Tongue (tissue), 1 donor: ENCODE measurements at regions not wholly inside any gene's neighbourhood (a gene's known extent, or its start where the extent isn't known, plus 50 kb on each side); places are given as distances from the start of the nearest gene placed in this dataset.
"Not testable (repeated sequence)": the region's sequence is repeated elsewhere in the genome, so short reads cannot be mapped to it uniquely, and the experiment has no call there.

Experiments used
- DNase-seq: peaks from one replicate; pipeline ENCODE4 v3.0.0-alpha.2; 2015

DNA sequence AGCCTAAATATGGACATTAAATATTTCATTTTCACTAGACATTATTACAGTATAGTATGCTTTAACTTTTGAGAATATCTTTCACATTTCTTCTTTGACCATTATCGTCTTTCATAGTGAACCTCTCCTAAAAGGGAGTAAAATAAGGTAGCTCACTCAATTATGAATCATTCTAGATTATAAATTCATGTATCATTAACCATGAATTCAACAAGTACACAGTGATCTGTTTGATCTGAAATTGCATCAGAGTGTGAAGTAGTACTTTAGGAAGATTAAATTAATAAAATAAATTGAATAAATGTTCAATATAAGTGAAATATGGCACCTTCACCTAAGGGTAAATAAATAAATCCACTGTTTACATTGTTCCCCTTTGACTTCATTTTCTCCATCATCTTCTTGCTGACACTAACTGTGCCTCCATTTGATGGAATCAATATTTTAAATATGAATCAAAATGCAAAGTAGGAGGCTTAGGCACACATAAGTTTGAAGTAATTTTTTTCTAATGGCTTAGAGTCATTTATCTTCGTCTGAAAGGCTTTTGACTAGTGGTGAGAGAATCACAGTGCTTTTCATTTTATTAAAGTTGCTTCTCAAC lies 174.1 kb upstream of the MDFIC2 start:
- no peak for DNase-seq

DNA sequence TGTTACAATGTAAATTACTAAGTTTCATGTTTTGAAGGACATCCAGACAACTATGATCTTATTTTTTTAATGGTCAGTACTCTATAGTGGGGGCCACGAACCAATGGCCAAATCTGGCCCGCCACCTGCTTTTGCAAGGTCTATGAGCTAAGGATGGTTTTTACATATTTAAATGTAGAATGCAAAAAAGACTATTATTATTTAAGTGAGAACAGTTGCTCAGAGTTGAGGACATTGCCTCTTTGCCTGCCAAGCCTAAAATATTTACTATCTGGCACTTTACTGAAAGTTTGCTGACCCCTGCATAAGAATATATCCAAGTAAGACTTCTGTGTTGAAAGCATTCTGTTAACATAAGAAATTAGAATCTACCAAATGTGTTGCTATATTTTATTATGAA lies 163.7 kb upstream of the MDFIC2 start:
- no peak for DNase-seq

DNA sequence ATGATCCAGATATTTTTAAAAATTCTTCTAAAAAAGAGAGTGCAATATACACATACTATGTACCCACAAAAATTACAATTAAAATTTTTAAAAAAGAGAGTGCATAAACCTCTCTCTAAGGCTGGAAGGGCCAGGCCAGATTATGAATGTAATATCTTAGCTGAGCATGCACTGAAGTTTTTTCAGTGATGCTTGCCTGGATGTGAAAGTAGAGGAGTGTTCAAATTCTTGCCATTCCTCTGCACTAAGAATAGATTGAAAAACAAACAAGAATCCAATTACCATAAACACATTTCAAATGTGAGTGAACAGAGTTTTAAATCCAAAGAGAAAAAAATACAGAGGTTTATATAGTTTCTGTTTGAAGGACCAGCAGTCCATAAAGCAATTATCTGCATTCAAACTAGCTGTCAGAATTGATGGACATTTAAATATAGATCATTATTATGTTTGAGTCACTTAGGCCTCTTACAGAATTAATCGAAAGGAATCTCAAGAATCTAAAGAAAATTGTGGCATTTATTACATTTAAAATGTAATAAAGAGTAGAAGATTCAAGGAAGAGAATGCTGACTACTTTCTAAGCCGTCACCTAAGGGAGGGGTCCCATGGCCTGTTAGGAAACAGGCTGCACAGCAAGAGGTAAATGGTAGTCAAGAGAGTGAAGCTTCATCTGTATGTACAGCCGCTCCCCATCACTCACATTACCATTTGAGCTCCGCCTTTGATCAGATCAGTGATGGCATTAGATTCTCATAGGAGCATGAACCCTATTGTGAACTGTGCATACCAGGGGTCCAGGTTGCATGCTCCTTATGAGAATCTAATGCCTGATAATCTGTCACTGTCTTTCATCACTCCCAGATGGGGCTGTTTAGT lies 159.3 kb upstream of the MDFIC2 start:
- DNase-seq = peak; percentile 17

DNA sequence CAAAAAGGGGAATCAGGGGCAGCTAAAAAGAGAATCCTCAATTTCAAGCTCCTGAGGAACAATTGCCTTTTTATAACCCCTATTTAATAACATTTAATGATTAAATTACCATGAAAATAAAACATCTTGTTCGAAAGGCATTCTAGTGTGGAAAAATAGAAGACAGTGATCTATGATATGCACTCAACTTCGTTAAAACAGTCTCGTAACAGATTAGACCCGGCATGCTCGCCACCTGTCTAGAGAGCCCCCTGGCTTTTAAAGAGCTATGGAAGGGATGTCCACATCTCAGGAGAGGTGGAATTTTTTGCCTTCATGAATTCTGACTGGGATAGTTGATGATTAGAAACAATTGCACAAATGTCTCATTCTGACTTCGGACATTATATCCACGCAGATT lies 153.7 kb upstream of the MDFIC2 start:
- no peak for DNase-seq

DNA sequence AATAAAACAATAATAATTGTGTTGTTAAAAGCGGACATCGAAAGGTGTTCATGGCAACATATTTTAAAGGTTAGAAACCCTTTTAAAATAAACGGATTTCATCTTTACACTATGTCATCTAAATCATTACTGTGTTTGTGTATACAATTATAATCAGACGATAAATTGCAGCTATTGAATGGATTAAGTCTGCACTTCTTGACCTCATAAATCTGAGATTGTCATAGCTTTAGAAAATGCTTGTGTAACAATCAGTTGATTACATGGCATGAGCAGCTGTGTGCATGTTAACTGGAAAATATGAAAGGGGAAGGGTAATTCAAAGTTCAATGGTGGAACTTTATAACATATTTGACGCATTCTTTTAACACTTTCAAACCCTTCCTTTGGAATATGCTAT lies 152.4 kb upstream of the MDFIC2 start:
- DNase-seq = no peak

DNA sequence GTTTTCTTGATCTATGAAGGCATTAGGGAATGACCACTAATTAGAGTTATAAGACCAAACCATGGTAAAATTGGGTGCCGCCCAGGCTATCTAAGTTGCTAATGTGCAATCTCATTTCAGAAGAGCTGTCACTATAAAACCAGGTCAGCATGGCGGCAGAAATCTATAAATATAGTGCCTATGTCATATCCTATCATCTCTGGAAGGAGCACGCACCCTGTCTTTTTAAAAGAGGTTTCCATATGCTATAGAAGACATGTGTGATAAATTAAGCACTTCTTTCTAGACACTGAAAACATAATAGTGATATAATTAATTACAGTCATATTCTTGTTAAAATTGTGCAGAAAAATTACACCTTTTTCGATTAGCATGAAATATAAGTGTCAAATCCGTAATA lies 152.0 kb upstream of the MDFIC2 start:
- DNase-seq = no peak

DNA sequence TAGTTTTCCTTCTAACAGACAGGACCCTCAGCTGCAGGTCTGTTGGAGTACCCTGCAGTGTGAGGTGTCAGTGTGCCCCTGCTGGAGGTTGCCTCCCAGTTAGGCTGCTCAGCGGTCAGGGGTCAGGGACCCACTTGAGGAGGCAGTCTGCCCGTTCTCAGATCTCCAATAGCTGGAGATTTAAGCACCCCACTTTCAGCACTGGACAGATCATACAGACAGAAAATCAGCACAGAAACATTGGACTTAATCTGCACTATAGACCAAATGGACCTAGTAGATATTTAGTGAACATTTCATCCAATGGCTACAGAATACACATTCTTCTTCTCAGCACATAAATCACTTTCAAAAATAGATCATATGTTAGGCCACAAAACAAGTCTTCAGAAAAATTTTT lies 137.8 kb upstream of the MDFIC2 start:
- not testable (repeated sequence) for DNase-seq

DNA sequence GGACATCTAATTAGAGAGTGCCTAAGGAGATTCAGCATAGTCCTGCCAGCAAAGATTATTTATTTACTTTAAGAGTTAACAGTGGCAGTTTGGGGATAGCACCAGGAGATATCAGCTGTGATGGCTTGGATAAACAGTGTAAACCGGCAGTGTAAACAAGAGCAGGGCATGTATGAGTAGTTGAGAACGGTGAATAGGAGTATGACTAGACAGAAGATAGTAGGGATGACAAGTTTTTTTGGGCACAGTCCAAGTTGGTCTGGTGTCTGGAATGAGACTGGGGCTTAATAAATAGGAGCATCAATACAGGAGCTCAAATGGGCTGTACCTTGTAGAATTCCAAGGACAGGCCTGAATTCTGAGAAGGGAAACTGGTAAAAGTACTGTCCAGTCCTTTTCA lies 123.0 kb upstream of the MDFIC2 start:
- DNase-seq = not testable (repeated sequence)

DNA sequence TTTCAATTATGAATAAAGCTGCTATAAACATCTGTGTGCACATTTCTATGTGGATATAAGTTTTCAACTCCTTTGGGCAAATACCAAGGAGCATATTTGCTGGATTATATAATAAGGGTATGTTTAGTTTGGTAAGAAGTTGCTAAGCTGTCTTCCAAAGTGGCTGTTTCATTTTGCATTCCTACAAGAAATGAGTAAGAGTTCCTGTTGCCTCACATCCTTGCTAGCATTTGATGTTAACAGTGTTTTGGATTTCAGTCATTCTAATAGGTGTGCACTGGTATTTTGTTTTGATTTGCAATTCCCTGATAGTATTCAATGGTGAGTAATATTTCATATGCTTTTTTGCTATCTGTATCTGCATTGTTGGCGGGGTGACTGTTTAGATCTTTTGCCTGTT lies 120.7 kb upstream of the MDFIC2 start:
- DNase-seq = no peak

DNA sequence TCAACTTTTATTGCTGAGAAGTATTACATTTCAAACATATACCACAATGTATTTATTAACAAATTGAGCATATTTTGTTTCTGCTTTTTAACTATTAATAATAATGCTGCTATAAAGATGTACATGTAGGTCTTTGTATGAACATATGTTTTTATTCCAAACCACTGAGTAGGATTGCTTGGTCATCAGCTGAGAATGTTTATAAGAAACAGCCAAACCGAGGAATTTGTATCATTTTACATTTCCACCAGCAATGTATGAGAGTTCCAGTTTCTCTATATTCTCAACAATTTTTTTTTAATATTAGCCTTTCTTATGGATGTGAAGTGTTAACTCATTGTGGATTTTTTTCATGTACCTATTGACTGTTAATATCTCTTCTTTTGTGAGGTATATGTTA lies 119.5 kb upstream of the MDFIC2 start:
- DNase-seq = no peak

DNA sequence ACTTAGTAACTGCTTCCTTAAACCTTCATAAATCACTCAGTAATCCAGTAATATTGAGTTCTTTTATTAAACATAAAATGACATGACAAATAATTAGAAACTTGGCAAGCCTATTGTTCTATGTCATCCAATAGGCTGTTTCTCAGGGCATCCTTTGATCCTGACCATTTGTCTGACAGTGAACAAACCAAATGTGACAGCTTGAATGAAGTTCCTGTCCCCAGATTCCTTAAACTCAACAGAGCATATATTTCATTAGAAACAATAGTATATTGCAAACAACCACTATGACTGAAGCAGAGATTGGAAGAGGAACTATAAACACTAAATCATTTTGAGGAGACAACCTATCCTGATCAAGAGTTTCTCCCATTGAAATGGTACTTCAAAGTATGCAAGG lies 113.6 kb upstream of the MDFIC2 start:
- no peak for DNase-seq

DNA sequence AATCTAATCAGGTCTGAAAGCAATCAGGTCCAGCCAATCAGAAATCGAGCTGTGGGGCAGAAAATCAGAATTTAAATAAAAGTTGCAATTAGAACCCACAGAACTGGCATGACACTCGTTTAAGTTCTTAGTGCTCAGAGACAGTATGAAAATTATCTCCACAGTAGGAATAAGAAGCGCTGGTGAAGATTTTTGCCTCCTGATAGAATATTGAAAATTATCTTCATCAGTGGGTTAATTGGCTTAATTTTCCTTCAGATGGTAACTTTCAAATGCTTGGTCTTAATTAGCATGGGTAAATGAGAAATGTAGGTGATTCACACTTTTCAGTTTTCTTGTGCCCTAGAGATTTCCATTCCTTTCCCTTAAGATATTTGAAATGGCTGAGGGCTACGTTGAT lies 109.1 kb upstream of the MDFIC2 start:
- no peak for DNase-seq

DNA sequence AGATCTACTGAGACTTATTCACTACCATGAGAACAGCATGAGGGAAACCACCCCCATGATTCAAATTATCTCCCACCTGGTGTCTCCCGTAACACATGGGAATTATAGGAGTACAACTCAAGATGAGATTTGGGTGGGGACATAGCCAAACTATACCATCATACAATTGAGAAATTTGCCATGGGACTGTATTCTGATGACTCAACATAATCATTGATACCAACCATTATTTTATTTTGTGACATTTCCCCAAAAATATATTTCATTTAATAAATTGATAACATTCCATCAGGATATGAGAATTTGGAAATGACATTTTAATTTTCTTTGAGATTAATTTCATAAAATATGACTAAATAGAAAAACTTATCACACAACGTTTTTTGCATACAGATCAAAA lies 96.6 kb upstream of the MDFIC2 start:
- DNase-seq = no peak

DNA sequence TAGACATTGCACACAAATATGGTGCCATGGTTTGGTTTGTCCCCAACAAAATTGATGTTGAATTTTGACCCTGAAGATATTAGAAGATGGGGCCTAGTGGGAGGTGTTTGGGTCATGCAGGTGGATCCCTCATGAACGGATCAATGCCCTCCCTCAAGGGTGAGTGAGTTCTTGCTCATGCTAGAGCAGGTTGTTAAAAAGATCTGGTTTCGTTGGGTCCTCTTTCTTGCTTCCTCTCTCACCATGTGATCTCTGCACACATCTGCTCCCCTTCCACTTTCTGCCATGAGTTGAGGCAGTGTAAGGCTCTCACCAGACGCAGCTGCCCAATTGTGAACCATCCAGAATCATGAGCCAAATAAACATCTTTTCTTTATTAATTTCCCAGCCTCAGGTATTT lies 87.8 kb upstream of the MDFIC2 start:
- no peak for DNase-seq

DNA sequence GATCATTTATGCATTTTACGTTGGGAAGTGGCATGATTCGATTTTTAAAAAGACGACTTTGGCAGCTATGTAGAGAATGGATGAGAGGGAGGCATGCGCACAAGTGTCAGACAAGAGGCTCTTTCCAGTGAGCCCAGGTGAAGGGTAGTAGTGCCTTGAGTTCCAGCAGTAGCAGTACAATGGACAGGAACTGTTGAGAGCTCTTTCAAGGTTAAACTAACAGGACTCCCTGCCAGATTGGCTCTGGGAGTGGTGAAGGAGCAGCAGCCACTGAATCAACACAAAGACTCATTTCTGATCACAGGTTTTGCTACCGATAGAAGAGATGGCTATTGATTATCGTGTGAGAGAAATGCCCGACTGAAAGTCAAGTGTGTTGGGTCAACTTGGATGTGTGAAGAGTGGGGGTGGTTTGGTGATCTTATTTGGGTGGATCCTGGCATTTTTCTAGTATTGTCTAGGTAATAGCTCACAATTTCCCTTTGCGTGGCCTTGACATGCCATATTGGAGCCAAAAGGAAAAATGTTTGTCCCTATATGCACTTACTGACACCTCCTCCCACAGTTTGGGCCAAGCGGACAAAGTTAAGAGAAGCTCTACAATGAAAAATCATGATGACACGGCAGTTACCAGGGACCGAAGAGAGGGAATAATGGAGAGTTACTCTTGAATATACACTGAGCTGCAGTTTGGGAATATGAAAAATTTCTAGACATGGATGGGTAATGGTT lies 81.6 kb upstream of the MDFIC2 start:
- no peak for DNase-seq

DNA sequence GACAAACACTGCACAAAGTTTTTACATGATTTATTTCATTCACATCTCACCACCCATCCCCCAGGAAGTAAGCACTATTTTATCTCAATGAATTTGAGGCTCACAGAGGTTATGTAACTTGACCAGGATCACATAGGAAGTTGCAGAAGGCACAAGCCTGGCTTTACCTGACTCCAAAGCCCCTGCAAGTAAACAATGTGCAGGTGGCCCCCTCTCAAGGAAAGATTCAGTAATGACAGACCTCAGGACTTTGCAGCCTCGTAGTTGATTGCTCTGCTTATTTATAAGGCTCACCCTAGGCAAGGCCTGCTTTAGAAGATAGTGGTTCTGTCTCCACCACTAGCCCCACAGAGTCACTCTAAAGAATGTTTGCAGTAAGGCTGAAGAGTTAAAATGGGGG lies 79.8 kb upstream of the MDFIC2 start:
- DNase-seq = no peak

DNA sequence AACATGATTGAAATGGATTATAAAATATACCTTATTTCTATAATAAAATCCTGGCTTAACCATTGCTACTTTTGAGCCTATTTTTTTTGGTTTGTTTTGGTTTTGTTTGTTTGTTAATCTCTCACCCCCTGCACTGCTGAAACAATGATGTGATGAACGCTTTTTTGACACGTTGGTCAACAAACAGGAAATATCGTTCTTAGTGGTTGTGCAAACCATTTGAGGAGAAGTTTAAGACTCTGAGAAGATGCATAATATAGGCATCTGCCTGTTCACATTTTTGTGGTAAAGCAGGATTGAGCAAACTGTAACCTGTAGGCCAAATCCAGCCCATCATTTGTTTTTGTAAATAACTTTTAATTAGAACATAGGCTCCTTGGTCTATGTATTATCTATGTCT lies 75.5 kb upstream of the MDFIC2 start:
- no peak for DNase-seq

DNA sequence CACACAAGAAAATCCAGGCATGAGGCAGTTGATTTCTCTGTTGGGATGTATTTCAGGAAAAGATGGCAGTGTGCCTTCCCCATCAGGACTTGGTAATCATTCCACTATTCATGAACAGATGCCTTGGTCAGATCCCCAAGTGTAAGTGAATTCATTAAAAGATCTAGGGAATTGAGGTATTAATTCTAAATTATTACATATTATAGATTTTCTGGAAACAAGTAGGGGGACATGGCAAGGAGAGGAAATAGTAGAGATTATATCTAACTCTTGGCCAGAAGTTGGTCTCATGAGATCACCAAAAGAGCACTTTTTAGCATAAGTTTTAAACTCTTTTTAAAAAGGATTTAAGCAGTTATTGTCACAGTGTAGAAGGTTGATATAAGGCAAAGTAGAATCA lies 74.4 kb upstream of the MDFIC2 start:
- DNase-seq = no peak

DNA sequence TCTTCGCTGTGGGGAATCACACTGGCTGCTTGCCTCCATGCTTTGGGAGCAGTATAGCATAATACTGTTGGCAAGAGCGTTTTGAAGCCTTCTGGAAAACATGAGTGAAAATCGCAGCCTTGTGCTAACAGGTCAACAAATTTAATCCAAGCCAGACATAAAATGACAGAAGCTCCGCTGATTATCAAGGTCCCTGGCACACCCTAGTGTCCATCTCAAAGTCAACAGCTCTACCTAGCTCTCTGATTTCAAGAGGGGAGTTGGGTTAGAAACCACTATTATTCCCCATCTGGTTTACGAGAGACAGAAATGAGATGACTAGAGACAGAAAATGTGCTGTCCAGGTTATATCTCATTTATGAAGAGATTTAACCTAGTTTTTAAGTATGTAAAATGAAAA lies 73.6 kb upstream of the MDFIC2 start:
- no peak for DNase-seq

DNA sequence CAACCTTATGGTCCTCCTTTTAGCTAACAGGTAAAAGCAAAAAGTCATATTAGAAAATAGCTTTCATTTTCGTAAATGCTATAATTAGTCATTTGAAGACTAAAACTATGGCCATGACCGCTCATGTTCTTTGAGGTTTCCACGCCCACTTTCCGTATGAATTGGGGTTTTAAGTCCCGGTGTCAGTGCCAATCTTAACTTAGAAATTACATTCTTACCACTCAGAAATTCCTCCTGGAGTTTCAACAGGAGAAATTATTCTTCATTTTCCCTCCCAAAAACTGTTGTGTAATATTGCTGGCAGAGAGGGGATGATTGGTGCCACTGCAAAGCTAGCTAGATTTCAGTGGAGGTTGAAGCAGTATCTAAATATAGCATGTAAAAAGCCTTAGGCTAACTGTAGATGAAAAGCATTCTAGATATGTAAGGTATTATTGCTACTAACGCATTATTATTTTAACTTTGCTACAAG lies 71.0 kb upstream of the MDFIC2 start:
- peak; percentile 9 for DNase-seq

DNA sequence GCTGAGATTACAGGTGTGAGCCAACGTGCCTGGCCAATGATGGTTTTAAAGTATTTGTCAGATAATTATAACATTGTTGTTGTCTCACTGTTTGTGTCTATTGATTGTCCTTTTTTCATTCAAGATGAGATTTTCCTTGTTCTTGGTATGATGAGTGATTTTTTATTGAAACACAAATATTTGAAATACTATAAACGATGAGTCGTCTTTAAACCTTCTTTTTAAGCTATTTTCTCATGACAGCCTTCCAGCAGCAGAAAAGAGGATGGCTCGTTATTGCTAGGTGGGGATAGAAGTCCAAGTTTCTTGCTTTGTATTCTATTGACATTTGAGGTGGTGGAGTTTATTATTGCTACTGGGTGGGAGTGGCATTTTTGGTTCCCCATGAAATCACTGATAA lies 61.7 kb upstream of the MDFIC2 start:
- no peak for DNase-seq
